AG08396 (cell line): ENCODE measurements at regions not wholly inside any gene's neighbourhood (a gene's known extent, or its start where the extent isn't known, plus 50 kb on each side); places are given as distances from the start of the nearest gene placed in this dataset.

Source experiments
- DNase-seq: peaks from one replicate; pipeline ENCODE4 v3.0.0; 2012; ENCODE audit warnings: low spot score, mixed read lengths

- DNase-seq = no peak
Observed at GRCh38 chr15:69740684-69741083, 288.1 kb downstream of the RPLP1 start.

DNA sequence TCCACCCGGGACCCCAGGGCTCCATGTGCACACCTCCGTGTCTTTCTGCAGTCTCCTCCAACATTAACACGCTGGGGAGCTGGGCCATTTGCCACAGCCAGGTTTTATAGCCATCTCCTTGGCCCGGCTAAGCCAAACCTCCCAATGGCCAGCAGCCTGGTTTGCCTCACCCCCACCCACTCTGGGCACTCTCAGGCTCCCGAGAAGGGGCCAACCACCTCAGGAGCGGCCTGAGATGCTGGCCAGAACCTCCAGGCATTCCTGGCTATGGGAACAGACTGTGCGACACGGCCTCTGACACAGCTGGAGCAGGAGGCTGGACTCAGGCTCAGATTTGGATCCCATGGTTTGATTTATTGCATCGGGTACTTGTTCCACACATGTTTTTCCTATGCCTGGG, 289.7 kb downstream of the RPLP1 start:
- DNase-seq = no peak

GRCh38 chr15:69743091-69743490, 290.5 kb downstream of the RPLP1 start:
- no peak for DNase-seq

- no peak for DNase-seq
Observed at GRCh38 chr15:69744391-69745162, 292.0 kb downstream of the RPLP1 start.

GRCh38 chr15:69747193-69747592, 294.6 kb downstream of the RPLP1 start:
- no peak for DNase-seq

DNA sequence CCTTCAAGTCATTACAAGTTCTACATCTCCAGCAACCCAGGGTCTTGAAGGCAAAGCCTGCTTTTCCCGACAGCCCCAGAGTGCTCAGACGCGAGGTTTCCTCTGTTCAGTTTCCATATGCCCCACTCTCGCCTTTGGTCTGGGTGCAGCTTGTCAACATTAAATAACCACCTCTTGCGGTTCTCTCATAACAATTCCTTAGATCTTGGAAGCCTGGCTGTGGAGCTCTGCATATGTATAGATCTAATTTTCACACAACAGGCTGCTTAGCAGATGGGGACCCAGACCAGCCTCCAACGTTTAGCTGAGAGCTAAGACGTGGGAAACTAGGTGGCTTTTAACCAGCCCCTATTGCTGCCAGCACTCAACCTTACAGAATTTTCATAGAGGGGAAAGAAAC, 295.5 kb downstream of the RPLP1 start:
- no peak for DNase-seq

- DNase-seq = no peak
Observed at GRCh38 chr15:69748576-69749185, 296.1 kb downstream of the RPLP1 start.

- no peak for DNase-seq
Observed at GRCh38 chr15:69749274-69749673, 296.7 kb downstream of the RPLP1 start.

GRCh38 chr15:69749797-69750196, 297.2 kb downstream of the RPLP1 start:
- no peak for DNase-seq

GRCh38 chr15:69750253-69750652, 297.6 kb downstream of the RPLP1 start:
- no peak for DNase-seq

GRCh38 chr15:69751147-69751546, 298.5 kb downstream of the RPLP1 start:
- no peak for DNase-seq

- no peak for DNase-seq
Observed at GRCh38 chr15:69751566-69751965, 298.9 kb downstream of the RPLP1 start.

DNA sequence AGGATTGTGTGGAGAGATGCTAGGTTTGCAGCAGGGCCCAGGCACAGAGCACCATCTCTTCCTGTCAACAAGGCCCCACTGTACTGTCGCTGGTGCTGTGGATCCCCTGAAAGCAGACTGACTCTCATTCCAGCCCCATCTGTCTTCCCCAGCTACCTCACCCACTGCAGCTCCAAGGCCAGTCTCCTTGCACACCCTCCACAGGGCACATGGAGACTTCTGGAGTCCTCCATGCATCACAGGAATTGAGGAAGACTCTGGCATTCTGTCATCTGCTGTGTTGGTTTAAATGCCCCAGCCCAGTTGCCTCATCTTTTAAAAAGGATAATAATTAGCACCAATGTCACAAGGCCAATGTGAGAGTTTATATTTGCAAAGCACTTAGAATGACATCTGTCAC, 301.2 kb downstream of the RPLP1 start:
- DNase-seq = no peak

- no peak for DNase-seq
Observed at GRCh38 chr15:69754313-69754712, 301.7 kb downstream of the RPLP1 start.

GRCh38 chr15:69755551-69756310, 303.1 kb downstream of the RPLP1 start:
- DNase-seq = no peak

DNA sequence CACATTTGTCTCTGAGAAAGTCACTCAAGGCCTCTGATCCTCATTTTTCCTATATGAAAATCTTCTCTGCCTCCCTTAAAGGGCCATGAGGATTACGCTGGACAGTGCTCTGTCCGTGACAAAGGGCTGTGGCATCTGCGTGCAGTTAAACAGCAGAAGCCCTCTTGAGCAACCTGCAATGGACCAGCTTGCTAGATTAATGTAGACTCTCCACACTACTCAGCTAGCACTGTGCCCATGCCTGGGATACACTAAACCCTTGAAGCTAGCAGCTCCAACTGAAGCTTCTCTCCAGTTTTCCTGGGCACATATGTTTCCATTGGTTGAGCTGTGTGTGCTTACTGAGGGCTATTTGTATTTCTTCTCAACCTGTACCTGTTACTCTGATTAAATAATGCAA, 303.8 kb downstream of the RPLP1 start:
- no peak for DNase-seq

GRCh38 chr15:69757186-69757585, 304.6 kb downstream of the RPLP1 start:
- DNase-seq = no peak

- DNase-seq = no peak
Observed at GRCh38 chr15:69758291-69758771, 305.7 kb downstream of the RPLP1 start.

DNA sequence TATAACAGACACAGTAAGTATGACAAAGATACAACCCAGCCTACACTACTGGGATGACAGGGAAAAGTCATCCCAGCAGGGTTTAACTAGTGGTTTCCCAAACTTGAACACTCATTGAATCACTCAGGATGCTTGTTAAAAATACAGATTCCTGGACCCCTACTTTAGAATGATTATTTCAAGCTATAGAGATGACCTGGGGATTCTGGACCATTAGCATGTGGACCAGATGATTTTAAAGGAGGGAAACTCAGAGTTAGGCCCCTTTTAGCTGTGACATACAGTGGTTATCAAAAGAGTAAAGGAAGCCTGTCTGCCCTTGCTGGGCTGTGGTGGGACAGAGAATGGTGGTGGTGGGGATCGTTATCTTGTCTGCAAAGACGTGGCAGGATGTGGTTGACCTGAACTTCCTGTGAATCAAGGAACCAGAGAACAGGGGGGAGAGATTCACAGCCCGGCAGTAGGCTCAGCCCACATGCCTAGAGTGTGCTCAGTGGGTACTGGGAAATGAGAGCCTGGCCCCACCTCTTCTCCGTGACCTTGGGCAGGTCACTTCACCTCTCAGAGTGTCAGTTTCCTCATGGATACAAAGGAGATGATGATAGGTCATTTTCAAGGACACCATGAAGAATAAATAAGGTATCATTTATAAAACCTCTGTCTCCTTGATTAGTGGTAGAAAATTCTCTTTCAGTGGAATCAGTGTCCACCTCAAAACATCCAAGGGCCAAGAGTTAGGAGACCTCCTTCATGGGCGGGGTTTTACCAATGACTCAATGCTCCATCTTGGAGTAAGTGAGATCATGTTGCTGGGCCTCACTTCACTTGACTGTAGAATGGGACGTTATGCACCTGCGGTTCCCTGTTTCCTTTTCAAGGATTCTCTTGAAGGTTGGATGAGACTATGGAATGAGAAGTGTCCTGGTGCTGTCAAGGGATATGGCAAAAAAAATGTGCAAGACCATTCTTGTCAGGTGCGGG, 306.5 kb downstream of the RPLP1 start:
- no peak for DNase-seq

DNA sequence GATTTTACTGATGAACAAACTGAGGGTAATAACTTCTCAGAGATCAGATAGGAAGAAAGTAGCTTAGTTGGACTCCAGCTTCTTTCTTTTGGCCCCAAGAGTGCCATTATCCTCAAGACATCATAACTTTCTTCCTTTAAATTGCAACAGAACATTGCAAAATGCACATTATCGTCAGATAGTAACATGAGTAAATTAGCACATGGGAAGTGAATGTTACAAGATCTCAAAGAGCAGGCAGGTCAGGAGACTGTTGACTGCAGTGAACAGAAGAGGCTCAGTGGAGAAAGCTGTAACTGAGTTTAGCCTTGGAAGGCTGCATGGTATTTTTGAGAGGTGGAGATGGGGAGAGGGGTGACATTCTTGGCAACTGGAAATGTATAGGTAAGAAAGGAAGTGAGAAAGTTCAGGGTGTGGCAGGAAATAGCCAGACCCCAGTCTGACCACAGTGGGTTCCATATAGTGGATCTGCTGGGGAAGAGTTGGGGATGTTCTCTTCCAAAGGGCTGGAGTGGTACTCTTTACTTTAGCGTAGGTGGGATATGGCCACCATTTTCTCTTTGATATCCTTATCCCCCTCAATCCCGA, 307.7 kb downstream of the RPLP1 start:
- no peak for DNase-seq

GRCh38 chr15:69760890-69761568, 308.4 kb downstream of the RPLP1 start:
- peak; percentile 89 for DNase-seq
